HG03196 (cell line): ENCODE measurements at regions not wholly inside any gene's neighbourhood (a gene's known extent, or its start where the extent isn't known, plus 50 kb on each side); places are given as distances from the start of the nearest gene placed in this dataset.
"Not testable (repeated sequence)": the region's sequence is repeated elsewhere in the genome, so short reads cannot be mapped to it uniquely, and the experiment has no call there.

ENCODE experiments used
- ATAC-seq: cut with Tn5 transposase; IDR thresholded peaks from one replicate; pipeline ENCODE4 v1.9.1; 2021; ENCODE audit not compliant: unreplicated experiment

DNA sequence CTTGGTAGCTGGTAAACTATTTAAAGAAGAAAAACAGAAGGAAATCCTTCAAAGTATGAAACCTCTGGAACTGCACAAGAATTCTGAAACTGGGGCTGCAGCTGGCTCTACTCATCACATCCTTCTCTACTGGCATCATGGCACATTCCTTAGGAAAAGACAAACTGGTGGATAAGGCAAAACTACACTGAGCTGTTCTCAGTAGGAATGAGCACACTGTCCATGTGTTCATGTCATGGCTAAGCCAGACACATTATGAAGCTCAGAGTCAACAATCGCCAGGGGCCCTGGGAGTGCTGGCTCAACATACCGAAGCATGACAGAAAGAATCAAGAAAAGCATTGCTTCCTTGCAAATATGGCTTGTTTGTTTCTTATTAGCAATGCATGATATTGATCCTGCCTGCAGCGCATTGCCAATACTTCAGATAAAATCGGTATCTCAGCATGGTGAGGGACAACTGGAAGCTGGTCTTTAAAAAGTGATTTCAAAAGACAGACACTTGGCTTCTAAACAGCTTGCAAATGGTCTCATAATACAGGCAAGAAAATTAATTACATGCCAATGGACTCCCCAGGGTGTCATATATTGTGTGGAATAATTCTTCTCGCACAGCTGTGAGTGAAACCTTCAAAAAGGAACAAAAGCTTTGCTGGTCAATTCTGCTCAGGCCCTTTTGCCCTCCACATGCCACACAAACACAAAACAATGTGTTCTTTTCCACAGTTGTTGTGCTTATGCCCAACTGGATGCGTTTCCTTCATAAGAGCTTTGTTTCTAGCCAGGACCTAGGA, 300.2 kb upstream of the VCX start:
- no peak for ATAC-seq

DNA sequence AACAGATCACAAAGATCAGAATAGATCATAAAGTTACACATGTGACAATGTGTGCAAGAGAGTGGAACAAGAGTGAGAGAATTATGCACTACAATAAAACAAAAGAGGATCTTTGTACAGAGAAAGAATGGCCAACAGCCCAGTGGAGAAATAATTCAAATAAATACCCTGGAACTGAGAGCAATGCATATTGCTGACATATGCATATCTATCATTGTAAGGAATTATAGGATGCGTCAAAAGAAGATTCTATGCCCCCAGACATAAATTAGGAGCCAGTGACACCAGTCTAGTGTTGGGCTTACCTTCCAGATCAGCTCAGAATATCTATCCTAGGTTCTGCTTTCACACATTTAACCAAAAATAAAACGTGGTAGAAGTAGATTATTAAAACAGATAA, 320.1 kb upstream of the VCX start:
- no peak for ATAC-seq

DNA sequence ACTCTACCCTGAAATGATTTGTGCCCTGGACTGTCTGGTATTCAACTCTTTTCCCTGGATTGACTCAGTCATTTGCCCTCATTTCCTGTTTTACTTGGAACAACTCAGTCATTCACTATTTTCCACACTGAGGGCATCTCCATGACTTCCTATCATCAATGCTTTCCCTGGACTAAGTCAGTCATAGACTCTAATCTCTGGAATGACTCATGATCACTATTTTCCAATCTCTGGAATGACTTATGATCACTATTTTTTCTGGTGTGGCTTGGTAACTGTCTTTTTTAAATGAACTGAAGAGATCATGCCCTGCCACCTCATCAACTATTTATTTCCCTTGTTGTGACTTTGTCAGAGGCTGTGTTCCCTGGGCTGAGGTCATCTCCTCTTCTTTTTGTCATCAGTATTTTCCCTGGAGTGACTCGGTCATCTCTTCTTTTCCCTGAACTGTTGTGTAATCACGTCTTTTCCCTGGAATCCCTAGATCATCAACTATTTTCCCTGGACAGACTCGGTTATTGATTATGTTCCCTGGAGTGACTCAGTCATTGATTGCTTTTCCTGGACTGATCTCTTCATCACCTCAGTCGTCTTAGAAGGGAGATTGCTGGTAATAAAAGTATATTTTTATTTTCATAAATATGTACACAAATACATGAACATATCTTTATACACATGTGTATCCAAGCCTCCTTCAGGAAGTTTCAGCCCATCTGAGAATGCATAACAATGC, 327.1 kb upstream of the VCX start:
- no peak for ATAC-seq

DNA sequence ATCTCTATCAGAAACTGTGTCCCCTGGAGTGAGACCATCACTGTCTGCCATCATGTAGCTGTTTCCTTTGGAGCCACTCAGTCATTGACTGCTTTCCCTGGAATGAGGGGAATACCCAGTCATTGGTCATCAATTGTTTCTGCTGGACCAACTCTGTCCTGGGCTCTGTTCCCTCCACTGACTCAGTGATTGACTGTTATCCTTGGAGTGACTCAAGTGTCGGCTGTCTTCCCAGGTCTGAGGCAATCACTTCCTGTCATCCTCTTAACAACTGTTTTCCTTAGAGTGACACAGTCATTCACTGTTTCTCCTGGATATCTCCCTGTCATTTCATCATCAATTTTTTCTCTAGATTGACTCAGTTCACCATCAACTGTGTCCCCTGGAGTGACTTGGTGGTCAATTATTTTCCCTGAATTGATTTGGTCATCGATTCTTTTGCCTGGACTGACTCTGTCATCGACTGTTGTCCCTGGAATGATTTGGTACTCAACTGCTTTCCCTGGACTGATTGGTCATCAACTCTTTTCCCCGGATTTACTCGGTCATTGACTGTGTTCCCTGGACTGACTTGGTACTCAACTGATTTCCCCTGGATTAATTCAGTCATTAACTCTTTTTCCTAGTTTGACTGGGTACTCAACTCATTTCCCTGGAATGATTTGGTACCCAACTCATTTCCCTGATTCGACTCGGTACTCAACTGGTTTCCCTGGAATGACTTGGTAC, 327.9 kb upstream of the VCX start:
- ATAC-seq, result no peak

DNA sequence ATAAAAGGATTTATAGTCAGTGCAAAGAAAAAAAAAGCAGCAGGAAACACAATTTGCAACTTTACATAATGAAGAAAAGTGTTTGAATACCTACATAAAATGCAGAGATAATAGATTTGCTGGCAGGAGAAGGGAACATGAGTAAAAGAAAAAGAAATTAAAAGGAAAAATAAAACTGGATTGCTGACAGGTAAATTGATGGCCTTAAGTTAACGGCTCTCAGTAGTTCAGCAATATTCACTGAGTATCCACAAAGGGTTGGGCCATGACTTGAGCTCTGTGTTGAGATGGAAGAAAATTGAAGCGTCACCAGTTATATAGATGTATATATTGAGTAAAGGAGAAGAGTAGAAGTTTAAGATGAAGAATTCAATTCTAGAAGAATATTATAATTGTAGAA, 330.1 kb upstream of the VCX start:
- ATAC-seq, result no peak

DNA sequence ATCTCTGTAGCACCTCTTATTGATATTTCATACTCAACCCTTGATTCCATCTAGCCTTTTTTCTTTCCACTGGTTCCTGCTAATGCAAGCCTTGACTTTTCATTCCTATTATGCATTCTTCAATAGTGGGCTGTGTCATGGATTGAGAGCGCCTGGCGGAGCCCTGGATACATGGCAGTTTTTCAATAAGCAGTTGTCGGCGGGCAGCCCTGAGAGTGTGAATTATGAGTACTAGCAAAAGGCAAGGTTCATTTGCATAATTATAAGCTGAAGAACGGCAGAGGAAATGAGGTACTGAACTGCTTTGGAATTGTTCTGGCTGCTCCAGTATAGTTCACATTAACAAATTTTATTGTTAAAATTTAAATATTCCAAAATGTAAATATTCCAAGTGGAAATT, 339.7 kb upstream of the VCX start:
- ATAC-seq, result no peak

DNA sequence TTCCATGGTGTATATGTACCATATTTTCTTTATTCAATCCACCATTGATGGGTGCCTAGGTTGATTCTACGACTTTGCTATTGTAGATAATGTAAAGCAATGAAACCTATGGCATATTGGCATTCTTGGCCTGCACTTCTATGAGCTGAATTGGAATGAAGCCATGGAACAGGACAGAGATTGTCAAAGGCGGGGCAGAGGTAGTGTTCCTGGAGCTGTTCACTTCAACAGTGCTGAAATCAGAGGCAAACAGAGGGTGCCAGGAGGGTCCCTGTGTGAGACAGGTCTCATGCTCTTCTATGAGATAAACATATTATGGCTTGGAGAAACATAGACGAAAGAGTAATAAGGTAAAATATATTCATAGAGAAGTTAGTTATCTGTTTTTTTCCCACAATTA, 342.6 kb upstream of the VCX start:
- no peak for ATAC-seq

DNA sequence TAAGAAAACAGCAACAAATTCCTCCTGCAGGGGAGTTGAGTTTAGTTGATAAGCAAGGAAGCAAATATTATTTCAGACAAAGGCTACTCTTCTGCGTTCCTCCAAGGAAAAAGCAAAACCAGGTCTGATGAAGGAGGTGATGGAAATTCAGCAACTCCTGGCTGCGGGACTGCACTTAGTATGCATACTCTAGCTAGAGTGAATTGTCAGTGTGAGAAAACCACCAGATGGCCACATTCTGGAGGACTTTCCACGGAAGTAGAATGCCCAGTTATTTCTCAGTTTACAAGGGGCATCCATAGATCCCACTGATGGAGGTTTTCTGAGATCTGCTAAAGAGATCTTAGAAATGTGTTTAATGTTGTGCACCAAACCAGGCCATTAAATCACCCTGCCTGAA, 338.6 kb upstream of the PUDP start:
- no peak for ATAC-seq

DNA sequence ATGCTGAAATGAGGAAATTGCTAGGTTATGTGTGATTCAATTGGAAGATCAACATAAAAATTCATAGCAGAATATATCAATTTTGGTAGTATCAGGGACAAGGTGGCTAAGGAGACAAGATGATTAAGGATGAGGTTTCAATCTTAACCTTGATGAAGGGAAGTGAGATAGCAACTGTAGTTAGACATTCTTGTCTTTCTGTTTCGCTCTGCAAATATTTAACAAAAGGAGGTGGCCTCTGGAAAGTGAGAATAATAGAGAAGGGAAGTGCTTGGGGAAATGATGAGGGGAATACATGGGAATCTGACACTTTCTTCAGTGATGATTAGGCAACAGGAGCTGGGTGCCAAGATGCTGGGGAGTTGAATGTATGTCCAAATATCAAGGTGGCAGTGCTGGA, 337.1 kb upstream of the PUDP start:
- no peak for ATAC-seq

DNA sequence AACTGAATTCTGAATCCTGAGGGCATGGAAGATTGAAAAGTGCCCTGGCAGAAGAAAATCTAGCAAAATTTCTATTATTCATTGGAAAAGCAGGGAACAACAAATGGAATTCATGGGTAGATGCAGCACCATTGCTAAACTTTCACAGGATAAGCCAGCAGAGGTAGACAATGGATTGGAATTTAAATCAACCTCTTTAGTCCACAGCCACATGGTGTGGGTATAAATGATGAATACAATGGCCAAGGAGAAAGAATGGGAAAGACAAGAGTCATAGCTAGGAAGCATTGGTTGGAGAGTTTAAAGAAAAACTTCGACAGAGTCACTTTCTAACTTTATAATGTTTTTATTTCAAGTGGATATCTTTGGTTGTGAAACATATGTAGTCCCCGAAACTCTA, 332.8 kb upstream of the PUDP start:
- ATAC-seq, result no peak

DNA sequence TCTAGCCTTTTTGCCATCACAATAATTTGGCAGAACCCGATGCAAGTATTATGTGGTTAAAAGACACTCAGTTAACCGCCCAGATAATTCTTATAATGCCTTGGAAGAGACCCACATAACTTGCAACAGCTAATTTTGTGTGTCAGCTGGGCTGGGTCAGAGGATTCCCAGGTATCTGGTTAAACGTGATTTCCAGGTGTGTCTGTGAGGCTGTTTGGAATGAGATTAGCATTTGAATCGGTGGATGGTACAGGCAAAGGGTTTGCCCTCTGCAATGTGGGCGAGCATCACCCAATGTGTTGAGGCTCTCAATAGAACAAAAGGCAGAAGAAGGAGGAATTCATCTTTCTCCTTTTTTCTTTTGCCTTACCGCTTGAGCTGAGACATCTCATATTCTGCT, 314.2 kb upstream of the PUDP start:
- ATAC-seq, result no peak

DNA sequence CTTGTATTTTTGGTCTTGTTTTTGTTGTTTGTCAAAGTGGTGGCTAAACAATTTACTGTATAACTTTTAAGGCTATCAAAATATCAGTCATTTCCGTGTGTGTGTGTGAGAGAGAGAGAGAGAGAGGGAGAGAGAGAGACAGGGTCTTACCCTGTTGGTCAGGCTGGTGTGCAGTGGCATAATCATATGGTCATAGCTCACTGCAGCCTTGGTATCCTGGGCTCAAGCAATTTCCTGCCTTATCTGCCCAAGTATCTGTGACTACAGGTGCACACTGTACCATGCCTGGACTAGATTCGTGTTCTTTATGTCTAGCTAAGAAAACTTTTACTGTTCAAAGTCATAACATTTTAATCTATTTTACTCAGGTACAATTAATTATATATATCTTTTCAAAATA, 313.1 kb upstream of the PUDP start:
- ATAC-seq, result not testable (repeated sequence)

DNA sequence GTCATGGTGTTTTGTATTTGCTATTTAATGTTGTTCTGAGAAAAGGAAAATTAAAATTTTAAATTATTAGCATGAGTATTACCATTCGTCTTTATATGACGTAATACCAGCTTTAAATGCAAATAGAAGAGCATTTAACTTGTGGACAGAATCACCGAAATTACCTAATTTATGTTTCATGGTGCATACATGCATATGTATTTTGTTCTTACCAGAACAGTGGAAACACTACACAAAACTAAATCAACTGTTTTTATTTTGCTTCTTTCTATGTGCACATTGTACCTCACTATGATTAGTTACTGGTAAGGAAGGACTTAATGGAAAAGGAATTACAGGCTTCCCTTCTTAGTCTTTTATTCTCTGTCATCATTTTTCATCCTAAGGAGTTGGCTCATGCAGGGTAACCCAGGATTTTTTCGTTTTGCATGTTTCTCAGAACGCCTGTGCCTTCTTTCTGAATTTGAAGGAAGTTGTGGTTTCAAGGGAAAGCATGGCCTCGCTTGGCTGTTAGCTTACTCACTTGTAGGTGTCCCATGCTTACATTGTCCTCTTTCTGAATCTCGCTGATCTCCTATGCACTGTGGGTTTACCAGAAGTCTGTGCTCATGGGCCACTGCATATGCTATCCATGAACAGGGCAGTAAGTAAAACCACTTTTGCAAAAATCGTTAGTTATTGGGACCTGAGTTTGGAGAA, 300.0 kb upstream of the PUDP start:
- no peak for ATAC-seq

DNA sequence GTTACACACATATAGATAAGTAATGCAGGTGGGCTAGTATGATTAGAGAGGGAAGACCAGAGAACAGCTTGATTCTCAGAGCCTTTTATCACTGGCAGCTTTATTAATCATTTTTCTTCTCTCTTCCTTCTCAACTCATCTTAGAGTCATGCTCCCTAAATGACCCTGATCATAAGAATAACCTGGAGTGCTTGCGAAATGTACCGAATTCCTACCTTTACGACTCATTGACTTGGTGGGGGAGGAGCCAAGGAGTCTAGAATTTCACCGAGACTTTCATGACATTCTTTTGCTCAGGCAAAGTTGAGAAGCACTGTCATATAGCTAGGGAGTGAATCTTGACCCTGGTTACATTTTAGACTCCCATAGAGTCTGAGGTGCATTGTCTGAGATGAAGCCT, 298.9 kb upstream of the PUDP start:
- ATAC-seq, result no peak

DNA sequence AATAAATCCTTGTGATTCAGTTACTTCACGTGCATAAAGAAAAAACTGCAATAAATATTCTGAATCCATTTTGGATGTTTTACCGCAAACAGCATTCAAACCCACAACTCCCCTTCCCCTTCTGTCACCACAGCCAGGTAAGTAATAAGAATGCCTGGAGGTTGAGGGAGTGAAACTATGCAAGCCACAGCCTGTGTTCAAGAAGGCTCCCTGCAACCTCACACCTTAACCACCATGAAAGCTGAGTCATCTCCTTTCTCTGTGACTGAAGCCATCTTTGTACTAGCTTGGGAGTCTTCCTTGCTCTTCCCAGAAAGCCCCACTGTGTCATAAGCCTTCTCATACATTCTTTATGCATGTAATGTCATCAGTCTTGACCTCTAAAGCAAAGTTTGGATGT, 297.0 kb upstream of the PUDP start:
- peak; percentile 99 for ATAC-seq

DNA sequence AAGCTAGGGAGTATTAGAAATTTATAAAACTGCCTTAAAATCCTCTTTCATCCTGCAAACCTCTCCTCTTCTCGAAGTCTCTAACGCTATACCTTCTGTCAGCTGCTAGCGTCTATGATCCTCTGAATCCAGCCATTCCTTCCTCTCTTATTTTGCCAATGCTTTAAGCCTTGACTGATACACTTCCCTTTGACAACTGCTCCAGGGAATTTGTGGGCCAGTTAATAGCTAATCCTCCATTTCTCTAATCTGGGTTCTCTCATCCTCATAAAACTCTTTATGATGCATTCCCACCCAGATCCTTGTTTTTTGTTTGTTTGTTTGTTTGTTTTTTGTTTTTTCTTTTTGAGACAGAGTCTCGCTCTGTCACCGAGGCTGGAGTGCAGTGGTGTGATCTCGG, 293.6 kb upstream of the PUDP start:
- no peak for ATAC-seq

DNA sequence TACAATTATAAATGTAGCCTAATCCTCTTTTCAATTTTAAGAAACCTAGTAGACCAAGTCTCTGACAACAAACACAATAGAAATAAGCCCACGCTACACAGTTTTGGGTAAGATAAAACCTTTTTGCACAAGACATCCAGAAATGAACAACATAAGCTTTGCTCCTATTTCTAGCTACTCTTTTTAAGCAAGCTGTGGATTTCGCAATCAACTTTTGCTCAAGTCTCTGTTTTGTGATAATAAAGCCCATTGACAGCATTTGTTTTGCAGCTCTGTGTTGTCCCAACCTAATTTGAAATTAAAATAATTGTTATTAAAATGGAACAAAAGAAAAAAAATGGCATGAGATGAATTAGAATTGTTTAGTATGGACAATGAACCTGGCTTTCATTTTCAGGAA, 287.9 kb upstream of the PUDP start:
- no peak for ATAC-seq

DNA sequence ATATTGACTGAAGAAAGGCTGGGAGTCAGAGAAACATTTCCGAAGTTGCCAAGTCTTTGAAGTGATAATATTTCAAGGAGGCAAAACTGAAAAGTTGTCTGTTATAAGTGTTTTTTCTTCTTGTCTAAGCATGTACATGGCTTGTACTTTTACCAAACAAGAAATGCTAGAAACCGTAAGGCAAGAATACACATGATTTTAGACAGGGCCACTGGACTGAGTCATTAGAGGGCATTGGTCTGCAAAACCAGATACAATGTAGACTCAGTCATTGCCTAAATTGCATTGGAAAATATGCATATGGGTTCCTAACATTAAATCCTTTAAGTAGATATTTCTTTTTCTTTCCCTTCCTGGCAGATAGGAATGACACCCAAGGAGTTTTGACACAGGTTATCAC, 284.9 kb upstream of the PUDP start:
- ATAC-seq, result no peak

DNA sequence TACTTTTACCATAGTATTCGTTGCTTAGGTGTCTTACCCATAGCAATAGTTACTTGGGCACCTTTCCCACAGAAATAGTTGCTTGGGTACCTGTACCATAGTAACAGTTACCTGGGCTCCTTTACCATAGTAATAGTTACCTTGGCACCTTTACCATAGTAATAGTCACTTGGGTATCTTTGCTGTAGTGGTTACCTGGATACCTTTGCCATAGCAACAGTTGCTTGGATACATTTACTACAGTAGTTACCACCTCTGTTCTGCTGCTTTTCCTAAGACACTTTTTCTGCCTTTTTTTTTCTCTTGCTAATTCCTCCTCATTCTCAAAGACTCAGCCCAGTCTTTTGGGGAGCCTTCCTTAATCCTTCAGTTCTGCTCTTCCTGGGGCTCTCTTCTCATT, 272.8 kb upstream of the PUDP start:
- ATAC-seq, result no peak

DNA sequence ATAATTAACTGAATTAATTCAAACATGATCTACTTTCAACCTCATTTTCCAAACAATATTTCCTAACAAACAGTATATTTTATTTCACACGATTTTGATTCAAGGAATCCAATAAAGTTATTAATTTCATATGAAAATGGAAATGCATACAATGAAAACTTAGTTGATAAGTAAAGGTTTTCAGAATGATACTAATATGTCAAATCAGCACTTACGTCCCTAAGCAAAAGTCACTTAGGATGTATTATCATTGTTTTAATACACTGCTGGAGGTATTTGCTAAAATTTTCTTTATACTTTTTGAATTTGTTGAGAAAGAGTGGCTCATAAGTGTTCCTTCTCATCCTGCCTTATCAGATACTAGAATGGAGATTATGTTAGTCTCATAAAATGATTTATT, 266.8 kb upstream of the PUDP start:
- no peak for ATAC-seq

DNA sequence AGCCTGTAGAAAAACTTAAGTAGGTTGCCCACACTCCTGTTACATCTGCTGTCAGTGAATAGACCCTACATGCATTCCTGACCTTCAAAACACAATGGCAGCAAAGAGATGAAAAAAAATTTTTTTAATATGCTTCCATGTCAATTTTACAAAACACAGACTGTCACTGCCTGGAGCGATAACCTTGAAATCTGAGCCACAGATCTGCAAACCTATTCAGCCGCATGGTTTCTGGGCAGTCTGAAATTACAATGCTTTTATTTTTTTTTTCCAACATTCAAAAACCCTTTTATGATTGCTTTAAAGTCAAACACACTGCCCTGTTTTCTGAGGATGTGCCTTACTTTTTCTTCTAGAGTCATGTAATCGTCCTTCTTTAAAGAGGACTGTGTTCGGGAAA, 264.9 kb upstream of the PUDP start:
- no peak for ATAC-seq

DNA sequence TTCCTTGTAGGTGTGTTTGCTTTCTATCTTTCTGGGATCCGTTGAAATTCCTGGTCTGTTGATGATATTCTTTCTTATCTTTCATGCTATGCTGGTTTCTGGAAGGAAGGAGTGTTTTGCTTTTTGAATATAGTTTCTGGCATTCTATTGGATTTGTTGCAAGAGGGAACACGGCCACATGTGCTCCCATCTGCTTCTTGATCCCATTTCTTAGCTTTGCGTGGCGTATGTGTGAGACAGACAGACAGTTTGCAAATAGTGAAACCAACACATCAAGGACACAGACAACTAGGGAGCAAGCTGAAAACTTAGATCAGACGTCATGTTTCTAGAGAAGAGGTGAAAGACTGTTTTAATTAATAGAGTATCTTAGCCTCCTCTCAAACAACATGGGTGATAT, 261.9 kb upstream of the PUDP start:
- ATAC-seq, result no peak
